ENCODE measurements at regions not wholly inside any gene's neighbourhood (a gene's known extent, or its start where the extent isn't known, plus 50 kb on each side); places are given as distances from the start of the nearest gene placed in this dataset.

- TF ChIP-seq CTCF (IDR thresholded peaks at IDR 0.05; ENCODE audit: insufficient read depth, low read length) (no peak), POLR2AphosphoS5 (IDR thresholded peaks at IDR 0.05; ENCODE audit: low read depth) (no peak), REST (IDR thresholded peaks at IDR 0.05; ENCODE audit: insufficient replicate concordance, low read depth) (no peak), GABPA (IDR thresholded peaks at IDR 0.05; ENCODE audit: low read depth) (no peak)
These were observed 204.2 kb downstream of the PABPC4L start for GRCh38 chr4:133997436-133997835.
